Aorta (tissue), 5 donors: ENCODE measurements at regions not wholly inside any gene's neighbourhood (a gene's known extent, or its start where the extent isn't known, plus 50 kb on each side); places are given as distances from the start of the nearest gene placed in this dataset.

Source experiments
- ATAC-seq: fragments of 200-7000 bp; cut with Tn5 transposase; one replicate; pipeline ENCODE4 v1.9.1; 2022; ENCODE audit warnings: moderate library complexity; ENCODE audit not compliant: low FRiP score
- DNase-seq, 2 donors: peaks; one replicate each; pipeline ENCODE4 v3.0.0-alpha.2; 2020
- H3K27ac ChIP-seq, 2 donors: one replicate each; pipeline ENCODE4 v1.5.1; 2013; ENCODE audit warnings: low read length in 2 of 2, mild to moderate bottlenecking in 2 of 2, moderate library complexity in 2 of 2, control low read depth in 1 of 2, inconsistent platforms in 1 of 2, low read depth in 1 of 2
- H3K27me3 ChIP-seq, 2 donors: one replicate each; pipeline ENCODE4 v1.6.1; 2013; ENCODE audit warnings: control low read depth in 1 of 2, low read length in 1 of 2, mild to moderate bottlenecking in 1 of 2, moderate library complexity in 1 of 2; ENCODE audit not compliant: insufficient read depth in 2 of 2, control insufficient read depth in 1 of 2
- H3K36me3 ChIP-seq, 2 donors: one replicate each; pipeline ENCODE4 v1.6.1; 2013; ENCODE audit warnings: control low read depth in 1 of 2, low read length in 1 of 2, mild to moderate bottlenecking in 1 of 2; ENCODE audit not compliant: insufficient read depth in 2 of 2, control insufficient read depth in 1 of 2
- H3K4me1 ChIP-seq, 2 donors: one replicate each; pipeline ENCODE4 v1.6.1; 2013; ENCODE audit warnings: low read length in 2 of 2, control low read depth in 1 of 2, mild to moderate bottlenecking in 1 of 2, moderate library complexity in 1 of 2; ENCODE audit not compliant: insufficient read depth in 2 of 2, control insufficient read depth in 1 of 2
- H3K4me3 ChIP-seq, 2 donors: one replicate each; pipeline ENCODE4 v1.5.1; 2013; ENCODE audit warnings: low read length in 2 of 2, control low read depth in 1 of 2, mild to moderate bottlenecking in 1 of 2
- H3K9me3 ChIP-seq: one replicate; pipeline ENCODE4 v1.6.1; 2013; ENCODE audit warnings: mild to moderate bottlenecking, low read length; ENCODE audit not compliant: control insufficient read depth
- WGBS, 2 donors: extraction: QIAGEN DNeasy Blood & Tissue Kit; methylation state at CpG; one replicate each; pipeline ENCODE4 v1.1.7; 2013; 5-methylcytosine and 5-hydroxymethylcytosine counted together
- intact Hi-C, 2 donors: fragments of 100-400 bp; cut with DNase I; formaldehyde crosslinking; loops; one replicate each; pipeline versions ENCODE4 v1.14.2 to v1.15.0; 2022
- donor health status: healthy with polysubstance abuse.
- donor health status: Bipolar disorder and iron deficiency.
- donor health status: DM: no; HTN: no; CAD: no.
- donor health status: DM: no; HTN: no; CAD: no.
- donor health status: DM: yes; HTN: yes; CAD: no.

GRCh38 chr6:126926926-126927325 lies 191.5 kb upstream of the RSPO3 start:
- WGBS, 2 donors = 27 to 33% methylated on average over 3 of the region's 3 CpGs
- Histone ChIP-seq H3K4me1 (no peaks in the 10 kb centered on the region), H3K27me3 (no peaks in the 10 kb centered on the region), H3K9me3 (no peaks in the 10 kb centered on the region), H3K27ac (no peak overlapping the region), H3K4me3 (no peak overlapping the region), H3K36me3 (no peaks in the 10 kb centered on the region)
- intact Hi-C loops = no loop called here
- DNase-seq = no peak
- no peak for ATAC-seq

GRCh38 chr6:126927841-126928240 lies 190.6 kb upstream of the RSPO3 start:
- WGBS, 2 donors = 81 to 82% methylated on average over 4 of the region's 4 CpGs
- ATAC-seq (no peak), DNase-seq (no peak)
- Histone ChIP-seq H3K4me1 (no peaks in the 10 kb centered on the region), H3K9me3 (no peaks in the 10 kb centered on the region), H3K27me3 (no peaks in the 10 kb centered on the region), H3K27ac (no peak overlapping the region), H3K36me3 (no peaks in the 10 kb centered on the region), H3K4me3 (no peak overlapping the region)
- intact Hi-C loops = no loop called here

GRCh38 chr6:126937426-126937825 lies 181.0 kb upstream of the RSPO3 start:
- Histone ChIP-seq H3K4me3 (no peak overlapping the region), H3K27me3 (no peaks in the 10 kb centered on the region), H3K27ac (no peak overlapping the region), H3K4me1 (no peaks in the 10 kb centered on the region), H3K36me3 (no peaks in the 10 kb centered on the region), H3K9me3 (no peaks in the 10 kb centered on the region)
- intact Hi-C loops = no loop called here
- no peak for DNase-seq
- ATAC-seq = no peak

- Histone ChIP-seq H3K36me3 (no peaks in the 10 kb centered on the region), H3K27me3 (peaks cover 0 to 3% of the 10 kb centered on the region in 2 donors), H3K27ac (no peak overlapping the region), H3K9me3 (no peaks in the 10 kb centered on the region), H3K4me3 (no peak overlapping the region), H3K4me1 (no peaks in the 10 kb centered on the region)
- WGBS, 2 donors = 75 to 76% methylated on average over 3 of the region's 3 CpGs
- DNase-seq (no peak), ATAC-seq (no peak)
- intact Hi-C loops = no loop called here
Measured at GRCh38 chr6:126939784-126940183, 178.7 kb upstream of the RSPO3 start.

GRCh38 chr6:126941751-126942150 lies 176.7 kb upstream of the RSPO3 start:
- DNase-seq (no peak), ATAC-seq (no peak)
- Histone ChIP-seq H3K4me1 (no peaks in the 10 kb centered on the region), H3K27ac (no peak overlapping the region), H3K27me3 (peaks cover 0 to 3% of the 10 kb centered on the region in 2 donors), H3K36me3 (no peaks in the 10 kb centered on the region), H3K4me3 (no peak overlapping the region), H3K9me3 (no peaks in the 10 kb centered on the region)
- intact Hi-C loops = no loop called here
- 81 to 84% methylated on average over 1 of the region's 1 CpG for WGBS, 2 donors

GRCh38 chr6:126944512-126944911 lies 174.0 kb upstream of the RSPO3 start:
- WGBS, 2 donors = 60 to 71% methylated on average over 5 of the region's 5 CpGs
- intact Hi-C loops = no loop called here
- peaks cover 0 to 3% of the 10 kb centered on the region in 2 donors for H3K27me3 ChIP-seq

GRCh38 chr6:126945150-126945685 lies 173.3 kb upstream of the RSPO3 start:
- 30 to 39% methylated on average over 4 of the region's 4 CpGs for WGBS, 2 donors
- ATAC-seq (peak; percentile 25), DNase-seq (no peak)
- Histone ChIP-seq H3K4me1 (no peaks in the 10 kb centered on the region), H3K4me3 (no peak overlapping the region), H3K9me3 (no peaks in the 10 kb centered on the region), H3K27me3 (peaks cover 0 to 3% of the 10 kb centered on the region in 2 donors), H3K27ac (no peak overlapping the region), H3K36me3 (no peaks in the 10 kb centered on the region)
- intact Hi-C loops = no loop called here

More at GRCh38 chr6:126944512-126944911, 174.0 kb upstream of the RSPO3 start:
- H3K4me1 ChIP-seq = no peaks in the 10 kb centered on the region
- no peak overlapping the region for H3K27ac ChIP-seq
- DNase-seq (no peak), ATAC-seq (no peak)
- H3K36me3 ChIP-seq = no peaks in the 10 kb centered on the region
- no peaks in the 10 kb centered on the region for H3K9me3 ChIP-seq
- no peak overlapping the region for H3K4me3 ChIP-seq

- no peak for DNase-seq
- H3K9me3 ChIP-seq = no peaks in the 10 kb centered on the region
- H3K4me1 ChIP-seq = no peaks in the 10 kb centered on the region
- peaks cover 0 to 3% of the 10 kb centered on the region in 2 donors for H3K27me3 ChIP-seq
- intact Hi-C loops = no loop called here
- no peaks in the 10 kb centered on the region for H3K36me3 ChIP-seq
- ATAC-seq = peak; percentile 5
- H3K27ac ChIP-seq = no peak overlapping the region
- no peak overlapping the region for H3K4me3 ChIP-seq
- WGBS, 2 donors = 37 to 51% methylated on average over 2 of the region's 2 CpGs
Measured at GRCh38 chr6:126945812-126946360, 172.6 kb upstream of the RSPO3 start.

- Histone ChIP-seq H3K27ac (no peak overlapping the region), H3K27me3 (peaks cover 0 to 3% of the 10 kb centered on the region in 2 donors), H3K36me3 (no peaks in the 10 kb centered on the region), H3K9me3 (no peaks in the 10 kb centered on the region), H3K4me1 (no peaks in the 10 kb centered on the region), H3K4me3 (no peak overlapping the region)
- ATAC-seq (peak; percentile 27), DNase-seq (peak; percentile 39 to 75)
- intact Hi-C loops = no loop called here
- WGBS, 2 donors = 47 to 70% methylated on average over 4 of the region's 4 CpGs
Measured at GRCh38 chr6:126947070-126947469, 171.4 kb upstream of the RSPO3 start.
